Keratinocyte (primary cell): ENCODE measurements at regions not wholly inside any gene's neighbourhood (a gene's known extent, or its start where the extent isn't known, plus 50 kb on each side); places are given as distances from the start of the nearest gene placed in this dataset.

Experiments used
- DNase-seq: peaks from one replicate; pipeline ENCODE4 v3.0.0-alpha.2; 2011; ENCODE audit warnings: low read depth, missing footprints, low spot score
- FAIRE-seq: peaks from 2 replicates; lab custom pipeline; 2011; peaks lifted over from hg19 to GRCh38; lab: Jason Lieb, UNC
- H2AFZ ChIP-seq: 2 replicates; pipeline ENCODE4 v1.6.0; 2012; ENCODE audit warnings: low read length, control low read depth, inconsistent platforms; ENCODE audit not compliant: control insufficient read depth
- H3K27ac ChIP-seq: 2 replicates; pipeline ENCODE4 v1.5.1; 2011; ENCODE audit warnings: low read length; ENCODE audit not compliant: control insufficient read depth, insufficient read depth
- H3K27me3 ChIP-seq: 3 replicates; pipeline ENCODE4 v1.6.0; 2011; ENCODE audit warnings: low read length; ENCODE audit not compliant: control insufficient read depth, insufficient read depth; ENCODE audit errors: extremely low read depth
- H3K36me3 ChIP-seq, 2 experiments: 2 replicates in 1 of 2; 3 replicates in 1 of 2; pipeline ENCODE4 v1.5.1; 2011; ENCODE audit warnings: low read length in 2 of 2, mild to moderate bottlenecking in 1 of 2; ENCODE audit not compliant: control insufficient read depth in 2 of 2, insufficient read depth in 2 of 2; ENCODE audit errors: extremely low read depth in 1 of 2
- H3K4me1 ChIP-seq: 3 replicates; pipeline ENCODE4 v1.5.1; 2011; ENCODE audit warnings: low read length; ENCODE audit not compliant: control insufficient read depth, insufficient read depth; ENCODE audit errors: extremely low read depth
- H3K4me2 ChIP-seq: 3 replicates; pipeline ENCODE4 v1.6.0; 2011; ENCODE audit warnings: low read depth, low read length; ENCODE audit not compliant: control insufficient read depth, insufficient read depth; ENCODE audit errors: extremely low read depth
- H3K4me3 ChIP-seq, 3 experiments: fragments of 200-600 bp in 1 of 3; sonication (generic) in 1 of 3; 2 replicates in 2 of 3; 3 replicates in 1 of 3; pipeline ENCODE4 v1.5.1; 2011 to 2016; ENCODE audit warnings: low read length in 3 of 3, mild to moderate bottlenecking in 3 of 3, control low read depth in 2 of 3, inconsistent platforms in 1 of 3, low read depth in 1 of 3, mixed read lengths in 1 of 3, mixed run types in 1 of 3, moderate library complexity in 1 of 3; ENCODE audit not compliant: control insufficient read depth in 2 of 3, insufficient read depth in 2 of 3; ENCODE audit errors: extremely low read depth in 1 of 3
- H3K79me2 ChIP-seq: 2 replicates; pipeline ENCODE4 v1.6.0; 2012; ENCODE audit warnings: low read length; ENCODE audit not compliant: control insufficient read depth, insufficient read depth
- H3K9ac ChIP-seq: 3 replicates; pipeline ENCODE4 v1.6.0; 2011; ENCODE audit warnings: low read length; ENCODE audit not compliant: control insufficient read depth, insufficient read depth; ENCODE audit errors: extremely low read depth
- H3K9me1 ChIP-seq: 3 replicates; pipeline ENCODE4 v1.6.0; 2011; ENCODE audit warnings: low read length; ENCODE audit not compliant: control insufficient read depth, insufficient read depth; ENCODE audit errors: extremely low read depth
- H3K9me3 ChIP-seq: 2 replicates; pipeline ENCODE4 v1.5.1; 2012; ENCODE audit warnings: low read depth, low read length; ENCODE audit not compliant: control insufficient read depth
- H4K20me1 ChIP-seq: 3 replicates; pipeline ENCODE4 v1.6.0; 2011; ENCODE audit warnings: low read length; ENCODE audit not compliant: control insufficient read depth, insufficient read depth; ENCODE audit errors: extremely low read depth
- CTCF ChIP-seq, 3 experiments: IDR thresholded peaks in 1 of 3; conservative IDR thresholded peaks in 1 of 3; optimal IDR thresholded peaks in 1 of 3; 2 replicates in 2 of 3; 3 replicates in 1 of 3; pipeline versions ENCODE3 to v1.5.1; 2011; ENCODE audit warnings: low read length in 3 of 3, mild to moderate bottlenecking in 3 of 3, moderate library complexity in 2 of 3, control low read depth in 1 of 3, inconsistent platforms in 1 of 3; ENCODE audit not compliant: insufficient read depth in 2 of 3; ENCODE audit errors: extremely low read depth in 1 of 3
- EZH2 ChIP-seq: IDR thresholded peaks from one replicate; pipeline ENCODE4 v1.6.1; 2012; ENCODE audit warnings: inconsistent platforms, mild to moderate bottlenecking, low read length, moderate library complexity
- dilution Hi-C: fragments of 300-500 bp; cut with MboI; formaldehyde crosslinking; loops from one replicate; pipeline ENCODE4 v1.7.0; 2020; ENCODE audit warnings: low sequenced_read_pairs; ENCODE audit not compliant: extremely low pct_ligation_motif_present

GRCh38 chr2:144628566-144628965 lies 108.6 kb upstream of the ZEB2 start:
- Histone ChIP-seq H3K9me3 (no peaks in the 10 kb centered on the region), H3K79me2 (no peaks in the 10 kb centered on the region), H3K9me1 (no peaks in the 10 kb centered on the region), H3K9ac (no peak overlapping the region), H3K4me3 (no peak overlapping the region), H4K20me1 (no peaks in the 10 kb centered on the region), H3K27ac (no peak overlapping the region), H3K27me3 (no peaks in the 10 kb centered on the region), H3K4me2 (no peak overlapping the region), H2AFZ (no peak overlapping the region), H3K36me3 (no peaks in the 10 kb centered on the region), H3K4me1 (peaks cover 9% of the 10 kb centered on the region)
- dilution Hi-C loops = no loop called here
- TF ChIP-seq EZH2 (no peak), CTCF (optimal IDR thresholded peaks at IDR 0.05 in 1 of 3, IDR thresholded peaks at IDR 0.05 in 1 of 3, conservative IDR thresholded peaks at IDR 0.05 in 1 of 3; ENCODE audit: extremely low read depth in 1 of 3, insufficient read depth in 2 of 3, low read length in 3 of 3) (no peak)
- FAIRE-seq = no peak
- DNase-seq = no peak

DNA sequence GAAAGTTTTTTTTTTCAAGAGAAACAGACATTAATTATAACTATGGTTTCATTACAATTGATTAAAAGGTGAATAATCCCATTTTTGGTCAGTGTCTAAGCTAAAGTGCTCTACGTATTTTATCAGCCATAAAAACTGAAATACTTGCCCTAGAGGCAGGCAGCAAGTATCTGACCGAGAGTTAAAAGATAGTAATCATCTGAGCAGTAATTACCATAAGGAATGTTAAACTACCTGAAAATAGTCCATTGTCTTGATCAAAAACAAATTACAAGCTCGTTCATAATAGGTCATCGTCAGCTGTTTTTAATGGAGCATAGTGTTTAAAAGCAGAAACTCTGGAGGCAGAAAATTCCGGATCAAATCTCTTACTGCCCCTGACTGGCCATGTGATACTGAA lies 105.7 kb upstream of the ZEB2 start:
- H3K4me2 ChIP-seq = peak overlapping the region; percentile 46
- no peaks in the 10 kb centered on the region for H3K9me3 ChIP-seq
- H4K20me1 ChIP-seq = no peaks in the 10 kb centered on the region
- no peak overlapping the region for H3K4me3 ChIP-seq
- no peak overlapping the region for H3K27ac ChIP-seq
- DNase-seq = no peak
- H2AFZ ChIP-seq = no peak overlapping the region
- dilution Hi-C loops = no loop called here
- no peak overlapping the region for H3K9ac ChIP-seq
- no peaks in the 10 kb centered on the region for H3K27me3 ChIP-seq
- TF ChIP-seq CTCF (optimal IDR thresholded peaks at IDR 0.05 in 1 of 3, IDR thresholded peaks at IDR 0.05 in 1 of 3, conservative IDR thresholded peaks at IDR 0.05 in 1 of 3; ENCODE audit: extremely low read depth in 1 of 3, insufficient read depth in 2 of 3, low read length in 3 of 3) = no peak
- TF ChIP-seq EZH2 = no peak
- no peaks in the 10 kb centered on the region for H3K79me2 ChIP-seq
- H3K36me3 ChIP-seq = no peaks in the 10 kb centered on the region
- no peaks in the 10 kb centered on the region for H3K9me1 ChIP-seq
- FAIRE-seq = peak; percentile 13
- peaks cover 9% of the 10 kb centered on the region for H3K4me1 ChIP-seq
